Activated CD8-positive, alpha-beta T cell treated with anti-CD3 and anti-CD28 coated beads for 36 hours (primary cell): ENCODE measurements at regions not wholly inside any gene's neighbourhood (a gene's known extent, or its start where the extent isn't known, plus 50 kb on each side); places are given as distances from the start of the nearest gene placed in this dataset.

Experiments used
- ATAC-seq: fragments of 200-7000 bp; cut with Tn5 transposase; one replicate; pipeline ENCODE4 v1.10.0; 2021; ENCODE audit warnings: mild to moderate bottlenecking, moderate library complexity
- CTCF ChIA-PET: fragments of 350-600 bp; sonication (Branson Sonifier 250); formaldehyde crosslinking; loops from one replicate; lab custom pipeline; 2021; ENCODE audit warnings: antibody characterized with exemption; lab: Charles Lee
- POLR2A ChIA-PET: fragments of 350-600 bp; sonication (Branson Sonifier 250); formaldehyde crosslinking; loops from one replicate; lab custom pipeline; 2021; ENCODE audit warnings: antibody characterized with exemption; lab: Charles Lee
- DNase-seq: peaks from one replicate; pipeline ENCODE4 v3.0.0-alpha.2; 2020
- H3K27ac Mint-ChIP-seq: one replicate; pipeline ENCODE4 v1.8.0; 2021; ENCODE audit warnings: mild to moderate bottlenecking, mixed read lengths
- H3K27me3 Mint-ChIP-seq: one replicate; pipeline ENCODE4 v1.8.0; 2021; ENCODE audit warnings: mixed read lengths
- H3K36me3 Mint-ChIP-seq: one replicate; pipeline ENCODE4 v1.8.0; 2021; ENCODE audit warnings: low read depth, mixed read lengths
- H3K4me1 Mint-ChIP-seq: one replicate; pipeline ENCODE4 v1.8.0; 2021; ENCODE audit warnings: low read depth, mixed read lengths
- H3K4me3 Mint-ChIP-seq: one replicate; pipeline ENCODE4 v1.8.0; 2021; ENCODE audit warnings: mild to moderate bottlenecking, moderate library complexity, mixed read lengths
- H3K9me3 Mint-ChIP-seq: one replicate; pipeline ENCODE4 v1.8.0; 2021; ENCODE audit warnings: mixed read lengths
- CTCF ChIP-seq: fragments of 200-600 bp; IDR thresholded peaks from one replicate; pipeline ENCODE4 v1.8.0; 2022; ENCODE audit warnings: antibody characterized with exemption, mild to moderate bottlenecking
- intact Hi-C: fragments of 100-400 bp; cut with micrococcal nuclease; formaldehyde crosslinking; loops from one replicate; pipeline ENCODE4 v1.10.0; 2022

DNA sequence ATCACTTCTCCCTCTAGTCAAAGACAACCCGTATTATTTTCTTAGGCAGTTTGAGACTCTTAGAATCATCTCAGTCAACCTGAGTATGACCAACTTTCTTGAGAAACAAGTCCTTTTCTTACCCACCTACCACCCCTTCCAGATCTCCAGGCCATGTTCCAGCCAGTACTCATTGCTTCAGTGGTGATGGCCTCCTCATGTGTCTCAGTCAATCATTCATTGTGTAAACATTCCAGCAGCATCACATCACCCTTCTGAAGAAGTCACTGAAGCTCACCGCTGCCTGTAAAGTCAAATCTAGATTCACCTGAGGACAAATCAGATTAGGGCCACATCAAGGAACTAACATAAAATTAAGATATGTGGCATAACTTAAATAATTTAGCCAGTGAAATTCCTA, 467.2 kb upstream of the NRP1 start:
- no peak for TF ChIP-seq CTCF
- no peak overlapping the region for H3K27ac Mint-ChIP-seq
- POLR2A ChIA-PET: no interaction called here
- H3K27me3 Mint-ChIP-seq: peaks cover 2% of the 10 kb centered on the region
- CTCF ChIA-PET: no interaction called here
- H3K4me1 Mint-ChIP-seq: no peaks in the 10 kb centered on the region
- no peak overlapping the region for H3K4me3 Mint-ChIP-seq
- ATAC-seq (no peak), DNase-seq (no peak)
- no peaks in the 10 kb centered on the region for H3K36me3 Mint-ChIP-seq
- no peaks in the 10 kb centered on the region for H3K9me3 Mint-ChIP-seq
- intact Hi-C loops: no loop called here

DNA sequence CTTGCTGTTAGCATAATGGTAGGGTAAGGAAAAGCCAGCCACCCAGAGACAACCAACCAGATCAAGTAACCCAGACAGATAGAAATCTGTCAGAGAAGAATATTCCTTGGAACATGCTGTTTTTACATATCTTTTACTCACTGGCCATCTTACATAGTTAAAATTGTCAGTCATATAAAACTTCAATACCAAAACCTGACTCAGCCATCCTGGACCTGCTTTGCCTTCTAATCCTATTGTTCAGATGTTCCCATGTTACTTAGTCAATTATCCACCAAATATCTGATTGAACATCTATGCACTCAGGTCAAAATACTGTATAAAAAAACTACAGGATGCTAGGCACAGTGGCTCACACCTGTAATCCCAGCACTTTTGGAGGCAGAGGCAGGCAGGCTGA, 466.5 kb upstream of the NRP1 start:
- POLR2A ChIA-PET: no interaction called here
- no peak for TF ChIP-seq CTCF
- Mint-ChIP-seq H3K4me3 (no peak overlapping the region), H3K27me3 (peaks cover 2% of the 10 kb centered on the region), H3K4me1 (no peaks in the 10 kb centered on the region), H3K27ac (no peak overlapping the region), H3K36me3 (no peaks in the 10 kb centered on the region), H3K9me3 (no peaks in the 10 kb centered on the region)
- no peak for DNase-seq
- CTCF ChIA-PET: no interaction called here
- intact Hi-C loops: no loop called here
- no peak for ATAC-seq

DNA sequence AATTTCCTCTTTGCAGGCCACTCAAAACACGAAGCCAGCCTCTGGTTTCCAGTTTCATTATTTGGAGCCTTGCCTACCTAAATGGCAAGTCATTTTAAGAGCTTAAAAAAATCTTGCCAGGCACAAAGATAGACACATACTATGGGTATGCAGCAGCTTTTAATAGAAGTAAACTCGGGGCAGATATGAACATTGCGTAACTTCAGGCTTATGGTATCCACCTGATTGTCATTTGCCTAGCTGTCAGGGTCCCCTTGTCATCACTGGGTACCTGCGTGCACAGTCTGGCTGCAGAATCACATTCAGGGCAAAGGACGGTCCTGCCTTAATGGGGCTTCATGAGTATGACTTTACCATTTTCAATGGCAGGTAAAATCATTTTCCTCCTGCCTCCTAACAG, 466.1 kb upstream of the NRP1 start:
- ChIA-PET POLR2A (no interaction called here), CTCF (no interaction called here)
- H3K4me3 Mint-ChIP-seq: no peak overlapping the region
- peaks cover 2% of the 10 kb centered on the region for H3K27me3 Mint-ChIP-seq
- no peak for ATAC-seq
- H3K36me3 Mint-ChIP-seq: no peaks in the 10 kb centered on the region
- intact Hi-C loops: no loop called here
- H3K27ac Mint-ChIP-seq: no peak overlapping the region
- H3K9me3 Mint-ChIP-seq: no peaks in the 10 kb centered on the region
- DNase-seq: no peak
- no peak for TF ChIP-seq CTCF
- H3K4me1 Mint-ChIP-seq: no peaks in the 10 kb centered on the region

DNA sequence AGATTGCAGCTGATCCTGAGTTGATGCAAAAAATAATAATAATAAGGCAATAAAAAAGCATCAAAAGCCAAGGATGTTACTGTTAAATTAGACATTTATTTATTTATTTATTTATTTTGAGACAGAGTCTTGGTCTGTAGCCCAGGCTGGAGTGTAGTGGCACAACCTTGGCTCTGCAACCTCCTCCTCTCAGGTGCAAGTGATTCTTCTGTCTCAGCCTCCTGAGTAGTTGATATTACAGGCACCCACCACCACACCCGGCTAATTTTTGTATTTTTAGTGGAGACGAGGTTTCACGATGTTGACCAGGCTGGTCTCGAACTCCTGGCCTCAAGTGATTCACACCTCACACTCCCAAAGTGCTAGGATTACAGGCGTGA, 465.5 kb upstream of the NRP1 start:
- intact Hi-C loops: no loop called here
- no peaks in the 10 kb centered on the region for H3K4me1 Mint-ChIP-seq
- TF ChIP-seq CTCF: no peak
- DNase-seq (no peak), ATAC-seq (no peak)
- H3K27ac Mint-ChIP-seq: no peak overlapping the region
- ChIA-PET CTCF (no interaction called here), POLR2A (no interaction called here)
- no peak overlapping the region for H3K4me3 Mint-ChIP-seq
- no peaks in the 10 kb centered on the region for H3K36me3 Mint-ChIP-seq
- H3K9me3 Mint-ChIP-seq: no peaks in the 10 kb centered on the region
- H3K27me3 Mint-ChIP-seq: peaks cover 2% of the 10 kb centered on the region

DNA sequence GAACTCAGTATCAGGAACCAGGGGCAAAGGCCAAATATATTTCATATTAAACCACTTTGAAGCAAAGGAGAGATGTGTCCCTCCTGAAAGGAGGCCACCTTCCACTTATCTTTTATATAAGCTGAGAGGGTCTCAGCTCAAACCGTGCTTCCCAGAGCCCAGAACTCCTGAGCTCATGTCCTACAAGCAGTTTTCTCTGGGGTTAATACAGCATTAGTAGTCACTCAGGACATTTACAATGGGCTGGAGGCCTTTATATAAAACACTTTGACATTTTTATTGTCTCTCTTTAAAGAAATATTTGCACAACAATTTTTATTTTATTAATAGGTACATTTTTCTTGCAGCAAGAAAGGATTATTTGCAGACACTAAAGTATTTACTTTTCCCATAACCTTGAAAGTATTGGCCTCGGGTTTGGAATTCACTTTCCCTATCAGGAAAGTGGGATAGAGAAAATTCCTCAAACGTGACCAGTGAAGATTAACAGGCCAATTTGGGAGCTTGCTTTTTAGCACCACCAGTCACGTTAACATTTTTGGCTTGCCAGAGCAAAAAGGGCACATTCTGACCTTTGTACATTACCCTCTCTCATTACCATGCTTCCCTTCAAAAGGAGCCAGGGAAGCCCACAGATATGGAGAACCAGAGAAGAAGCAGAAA, 464.9 kb upstream of the NRP1 start:
- ChIA-PET CTCF (no interaction called here), POLR2A (no interaction called here)
- H3K27me3 Mint-ChIP-seq: peaks cover 2% of the 10 kb centered on the region
- H3K27ac Mint-ChIP-seq: no peak overlapping the region
- no peak for TF ChIP-seq CTCF
- no peaks in the 10 kb centered on the region for H3K9me3 Mint-ChIP-seq
- no peaks in the 10 kb centered on the region for H3K36me3 Mint-ChIP-seq
- no peak for ATAC-seq
- DNase-seq: no peak
- H3K4me3 Mint-ChIP-seq: no peak overlapping the region
- intact Hi-C loops: no loop called here
- no peaks in the 10 kb centered on the region for H3K4me1 Mint-ChIP-seq
